HG02763 (cell line): ENCODE measurements at regions not wholly inside any gene's neighbourhood (a gene's known extent, or its start where the extent isn't known, plus 50 kb on each side); places are given as distances from the start of the nearest gene placed in this dataset.
"Not testable (repeated sequence)": the region's sequence is repeated elsewhere in the genome, so short reads cannot be mapped to it uniquely, and the experiment has no call there.

Experiments
- ATAC-seq: cut with Tn5 transposase; IDR thresholded peaks from one replicate; pipeline ENCODE4 v1.9.1; 2021; ENCODE audit warnings: mild to moderate bottlenecking, moderate library complexity; ENCODE audit not compliant: unreplicated experiment

DNA sequence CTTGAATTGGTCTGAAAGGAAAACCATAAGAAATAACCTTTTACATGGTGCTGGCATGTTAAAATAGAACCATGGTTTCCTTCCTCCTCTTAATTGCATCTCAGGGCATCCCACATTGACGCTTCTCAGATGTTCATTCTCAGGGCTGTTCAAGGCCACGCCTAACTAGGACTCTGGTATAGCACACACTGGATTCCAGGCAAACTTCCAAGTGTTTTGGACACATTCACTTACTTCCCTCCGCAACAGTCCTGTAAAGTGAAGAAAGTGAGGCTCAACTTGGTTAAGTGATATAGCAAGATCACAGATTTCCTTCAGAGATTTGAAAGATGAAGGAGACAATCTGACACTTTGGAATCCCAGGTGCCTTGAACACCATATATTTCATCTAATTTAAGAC lies 244.8 kb downstream of the DUSP10 start:
- no peak for ATAC-seq

DNA sequence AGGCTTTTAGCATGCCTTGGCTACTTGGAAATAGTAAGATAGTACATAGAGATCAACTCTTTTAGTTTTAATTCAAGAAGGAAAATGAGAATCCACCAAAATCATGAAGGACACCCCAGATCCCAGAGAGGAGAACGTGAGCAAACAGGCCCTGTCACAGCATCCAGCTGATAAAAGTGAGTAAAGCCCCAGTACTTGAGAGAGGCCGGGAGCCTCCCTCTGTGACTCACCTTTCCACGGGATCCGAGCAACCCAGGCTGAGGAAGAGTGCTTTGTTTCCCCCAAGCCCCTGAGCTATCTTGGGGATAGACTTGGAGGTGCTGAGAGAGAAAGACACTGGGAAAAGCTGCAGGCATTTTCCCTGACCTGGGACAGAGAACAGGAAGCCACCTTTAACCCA lies 238.6 kb downstream of the DUSP10 start:
- ATAC-seq, result no peak

DNA sequence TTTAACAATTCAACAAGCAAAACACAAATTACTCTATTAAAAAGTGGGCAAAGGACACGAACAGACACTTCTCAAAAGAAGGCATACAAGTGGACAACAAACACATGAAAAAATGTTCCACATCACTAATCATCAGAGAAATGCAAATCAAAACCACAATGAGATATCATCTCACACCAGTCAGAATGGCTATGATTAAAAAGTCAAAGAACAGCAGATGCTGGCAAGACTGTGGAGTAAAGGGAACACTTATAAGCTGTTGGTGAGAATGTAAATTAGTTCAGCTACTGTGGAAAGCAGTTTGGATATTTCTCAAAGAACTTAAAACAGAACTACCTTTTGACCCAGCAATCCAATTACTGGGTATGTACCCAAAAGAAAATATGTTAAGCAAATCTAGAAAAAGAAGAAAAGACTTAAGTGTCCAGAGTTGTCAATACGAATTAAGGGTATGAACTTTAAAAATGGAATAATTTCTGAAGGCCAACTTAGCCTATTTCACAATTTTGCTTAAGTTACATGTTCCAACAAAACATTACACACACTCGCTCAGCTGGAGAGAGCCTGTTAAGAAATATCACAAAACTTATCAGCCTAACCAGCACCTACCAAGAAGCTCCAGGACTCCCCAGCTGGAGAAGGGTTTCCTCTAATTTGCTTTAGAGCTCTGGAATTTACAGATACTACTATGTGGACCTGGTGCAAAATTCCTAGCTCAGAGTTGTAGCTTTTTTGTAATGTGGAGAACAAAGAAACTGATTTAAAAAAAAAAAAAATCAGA lies 232.1 kb downstream of the DUSP10 start:
- no peak for ATAC-seq

DNA sequence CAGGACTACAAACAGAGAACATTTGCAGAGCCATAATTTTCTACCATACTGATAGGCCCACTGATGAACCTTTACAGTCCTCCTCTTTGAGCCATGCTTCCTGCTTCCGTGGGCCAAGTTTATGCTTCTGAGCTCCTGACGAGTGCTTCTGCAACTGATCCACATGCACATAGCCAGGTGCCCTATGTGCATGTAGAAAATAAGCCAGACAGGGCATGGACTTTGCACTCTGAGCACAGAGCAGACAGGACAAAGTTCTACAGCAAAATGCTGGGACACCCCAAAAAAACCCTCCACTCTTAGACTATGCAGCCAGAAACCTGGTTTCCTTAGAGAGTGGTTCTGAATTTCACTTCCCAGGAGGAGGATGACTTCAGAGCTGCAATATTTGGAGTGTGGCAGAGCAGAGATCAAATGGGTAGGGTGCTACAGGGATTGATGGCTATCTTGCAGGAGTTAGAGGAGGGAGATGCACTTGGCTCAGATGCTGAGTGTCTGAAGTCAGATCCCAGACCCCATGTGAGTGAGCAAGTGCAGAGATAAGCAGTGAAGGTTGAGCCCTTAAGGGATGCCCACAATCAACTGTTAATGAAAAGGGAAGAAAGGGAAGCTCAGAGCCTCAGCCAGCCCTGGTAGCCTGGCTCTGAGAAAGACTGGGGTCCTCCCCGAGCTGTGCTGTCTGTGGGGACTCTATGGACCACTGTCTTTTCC lies 230.9 kb downstream of the DUSP10 start:
- ATAC-seq, result no peak

DNA sequence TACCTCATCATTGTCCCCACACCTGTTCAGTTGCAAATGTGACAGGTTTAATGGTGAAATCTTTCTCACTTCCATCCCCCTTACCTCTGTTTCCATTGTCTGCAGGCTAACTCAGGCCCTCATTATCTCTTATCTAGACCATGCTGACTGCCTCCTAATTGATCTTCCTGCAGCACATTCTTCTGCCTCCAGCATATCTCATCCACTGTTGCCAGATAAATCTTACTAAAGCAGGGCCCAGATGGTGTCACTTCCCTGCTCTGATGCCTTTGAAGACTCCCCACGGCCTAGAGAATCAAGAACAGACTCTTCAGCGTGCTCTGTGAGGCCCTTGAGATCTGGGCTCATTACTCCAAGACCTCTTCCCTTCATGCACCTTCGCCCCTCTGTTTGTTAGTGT lies 230.1 kb downstream of the DUSP10 start:
- no peak for ATAC-seq

DNA sequence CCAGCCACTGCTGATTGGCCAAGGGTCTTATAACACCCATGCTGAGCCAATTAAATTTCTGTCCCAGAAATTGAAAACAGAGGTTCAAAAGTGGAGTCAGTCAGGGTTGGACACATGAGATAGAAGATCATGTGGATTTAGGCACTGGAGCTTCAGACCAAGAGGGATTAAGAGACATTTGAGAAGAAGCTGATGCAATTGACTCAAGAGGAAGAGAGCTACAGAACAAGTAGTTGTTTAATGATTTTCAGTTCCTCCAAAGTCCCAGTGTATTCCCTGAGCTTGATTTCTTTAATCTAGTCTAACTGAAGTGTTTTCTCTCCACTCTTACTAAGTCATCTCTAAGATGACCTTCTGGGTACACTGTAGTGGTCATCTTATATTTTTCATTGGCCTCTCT lies 227.1 kb downstream of the DUSP10 start:
- ATAC-seq, result no peak

DNA sequence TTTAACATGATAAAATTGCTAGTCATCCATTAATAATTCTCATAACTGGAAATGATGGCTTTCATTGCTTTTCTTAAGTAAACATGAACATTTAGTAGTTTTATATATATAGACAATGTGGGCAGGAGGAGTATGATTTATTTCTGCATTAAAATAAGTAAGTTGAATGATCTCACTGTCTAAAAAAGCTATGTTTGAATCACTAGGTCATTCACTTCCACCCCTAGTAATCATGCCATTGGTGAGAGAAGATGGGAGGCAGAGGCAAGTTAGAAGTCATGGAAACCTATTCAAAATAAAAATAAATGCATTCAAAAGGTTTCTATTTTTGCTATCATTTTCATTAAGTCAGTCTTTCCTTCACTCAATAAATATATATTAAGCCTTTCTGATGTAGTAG lies 226.4 kb downstream of the DUSP10 start:
- no peak for ATAC-seq

DNA sequence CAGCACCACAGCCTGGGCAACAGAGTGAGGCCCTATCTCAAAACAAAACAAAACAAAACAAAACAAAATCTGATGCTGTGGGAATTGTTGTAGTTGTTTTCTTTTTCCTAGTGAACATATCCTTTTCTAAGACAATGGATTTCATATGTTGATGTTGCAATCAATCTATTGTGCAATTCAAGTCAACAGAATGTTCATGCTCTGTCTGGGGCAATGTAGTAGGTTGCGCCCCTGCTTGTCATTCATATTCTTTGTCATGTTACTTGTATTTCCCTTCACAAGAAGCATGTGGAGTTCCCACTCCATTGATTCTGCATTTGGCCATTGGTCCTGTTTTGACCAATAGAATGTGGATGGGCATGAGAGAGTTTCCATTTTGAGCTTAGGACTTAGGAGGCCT lies 223.9 kb downstream of the DUSP10 start:
- ATAC-seq, result no peak

DNA sequence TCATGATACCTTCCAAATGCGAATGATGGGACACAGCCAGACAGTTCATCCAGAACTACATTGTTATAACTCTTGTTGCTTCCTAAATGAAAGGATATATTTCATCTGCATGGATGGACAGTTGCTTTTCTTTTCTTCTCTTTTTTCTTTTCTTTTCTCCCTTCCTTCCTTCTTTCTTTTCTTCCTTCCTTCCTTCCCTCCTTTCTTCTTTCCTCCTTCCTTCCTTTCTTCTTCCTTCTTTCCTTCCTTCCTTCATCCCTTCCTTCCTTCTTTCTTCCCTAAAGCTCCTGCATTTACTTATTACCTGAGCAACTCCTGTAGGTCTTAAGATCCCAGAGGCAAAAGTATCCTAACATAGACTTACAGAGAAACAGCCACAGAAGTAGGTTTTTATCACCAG lies 221.6 kb downstream of the DUSP10 start:
- no peak for ATAC-seq

DNA sequence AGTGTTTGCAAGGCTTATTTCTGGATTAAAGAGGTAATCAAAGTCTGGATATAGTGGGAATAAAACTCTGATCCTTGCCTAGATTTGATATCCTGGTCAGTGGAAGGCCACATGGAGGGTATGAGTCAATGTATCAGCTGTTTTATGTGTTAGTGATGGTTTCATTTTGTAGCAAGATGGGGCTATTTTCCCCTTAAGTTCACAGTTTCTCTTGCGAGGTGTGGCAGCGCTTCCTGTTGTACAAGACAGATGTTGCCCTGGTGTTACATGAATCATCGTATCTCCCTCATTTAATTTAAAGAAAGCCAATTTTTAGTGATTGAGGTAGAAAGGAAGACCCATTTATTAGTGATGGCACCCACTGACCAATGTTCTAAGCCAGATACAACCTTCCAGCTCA lies 220.2 kb downstream of the DUSP10 start:
- no peak for ATAC-seq

DNA sequence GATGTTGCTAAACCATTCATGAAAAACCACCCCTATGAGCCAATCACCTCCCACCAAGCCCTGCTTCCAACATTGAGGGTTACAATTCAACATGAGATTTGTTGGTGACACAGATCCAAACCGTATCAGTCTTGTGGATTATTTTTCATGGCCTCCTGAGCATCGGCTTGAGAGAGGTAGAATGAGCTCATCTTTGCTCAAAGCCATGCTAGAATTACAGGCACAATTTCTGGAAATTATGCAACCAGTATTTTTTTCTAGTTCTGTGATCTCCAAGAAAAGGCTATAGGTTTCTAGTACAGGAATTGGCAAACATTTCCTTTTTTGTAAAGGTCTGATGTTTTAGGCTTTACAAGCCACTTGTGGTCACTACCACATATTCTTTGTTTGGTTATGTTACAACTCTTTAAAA lies 219.4 kb downstream of the DUSP10 start:
- ATAC-seq, result no peak

DNA sequence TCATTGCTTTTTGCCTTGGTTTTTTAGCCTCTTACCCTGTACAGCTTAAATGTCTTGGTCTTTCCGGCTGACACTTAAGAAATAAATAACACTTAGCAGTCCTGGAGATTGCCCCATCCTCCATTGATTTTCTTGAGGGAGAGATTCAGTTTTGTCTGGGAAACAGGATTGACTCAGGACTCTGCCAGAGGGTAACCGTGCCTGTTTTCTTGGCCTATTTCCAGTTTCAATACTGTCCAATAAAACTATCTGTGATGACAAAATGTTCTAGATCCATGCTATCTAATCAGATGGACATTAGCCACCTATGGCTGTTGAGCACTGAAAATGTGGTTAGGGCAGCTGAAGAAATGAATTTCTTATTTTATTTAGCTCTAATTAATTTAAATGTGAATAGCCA lies 216.1 kb downstream of the DUSP10 start:
- ATAC-seq, result no peak

DNA sequence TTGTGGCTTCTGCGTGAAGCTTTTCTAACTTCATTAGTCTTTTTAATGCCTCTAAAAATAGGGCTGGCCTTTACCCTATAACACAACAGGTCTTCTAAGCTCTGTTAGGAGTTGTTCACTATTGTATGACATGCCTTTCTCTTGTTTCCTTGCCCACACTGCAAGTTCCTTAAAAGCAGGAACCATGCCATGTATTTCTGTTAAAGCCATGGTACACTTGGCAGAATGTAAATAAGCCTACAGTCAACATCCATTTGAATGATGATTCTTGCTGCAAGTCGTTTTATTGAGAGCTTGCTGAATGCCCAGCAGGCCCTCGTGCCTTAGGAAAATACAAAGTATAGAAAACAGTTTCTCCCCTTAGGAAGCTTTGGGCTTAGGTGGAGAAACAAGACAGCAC lies 214.6 kb downstream of the DUSP10 start:
- ATAC-seq, result no peak

DNA sequence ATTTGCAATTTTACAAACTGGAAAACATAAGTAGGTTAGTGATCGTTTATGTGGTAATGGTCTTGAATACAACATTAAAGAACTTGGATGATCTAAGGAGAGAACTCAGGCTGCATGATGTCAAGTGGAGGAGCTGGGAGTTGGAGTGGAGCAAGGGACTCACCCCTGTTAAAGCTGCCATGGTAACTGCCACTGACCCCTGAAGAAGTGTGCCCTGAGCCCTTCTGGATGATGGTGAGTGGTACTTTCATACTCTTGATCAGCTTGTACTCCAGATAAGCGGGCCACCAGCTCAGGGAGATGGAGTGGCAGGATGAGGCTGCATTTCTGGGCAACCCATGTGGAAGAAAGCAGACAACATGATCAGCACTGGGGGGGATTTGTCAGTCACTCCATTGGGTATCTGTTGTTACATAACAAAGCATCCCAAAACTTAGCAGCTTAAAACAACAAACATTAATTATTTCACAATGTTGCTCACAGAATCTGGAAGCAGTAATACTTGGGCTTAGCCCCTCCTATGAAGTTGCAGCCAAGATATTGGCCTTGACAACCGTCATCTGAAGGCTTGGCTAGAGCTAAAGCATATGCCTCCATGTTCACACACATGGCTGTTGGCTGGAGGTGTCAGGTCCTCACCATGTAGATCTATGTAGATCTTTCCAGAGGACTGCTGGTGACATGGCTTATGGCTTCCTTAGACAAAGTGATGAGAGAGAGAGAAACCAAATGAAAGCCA lies 213.8 kb downstream of the DUSP10 start:
- ATAC-seq, result no peak

DNA sequence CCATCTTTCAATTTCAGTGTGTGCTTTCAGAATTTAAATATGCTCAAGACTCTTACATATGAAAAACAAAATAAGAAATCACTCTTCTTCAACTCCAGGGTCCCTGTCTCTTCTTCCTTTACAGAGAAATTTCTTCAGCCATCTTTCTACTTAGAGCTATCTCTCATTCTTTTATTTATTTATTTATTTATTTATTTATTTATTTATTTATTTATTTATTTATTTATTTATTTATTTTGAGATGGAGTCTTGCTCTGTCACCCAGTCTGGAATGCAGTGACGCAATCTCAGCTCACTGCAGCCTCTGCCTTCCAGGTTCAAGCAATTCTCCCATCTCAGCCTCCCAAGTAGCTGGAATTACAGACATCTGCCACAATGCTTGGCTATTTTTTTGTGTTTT lies 211.7 kb downstream of the DUSP10 start:
- ATAC-seq, result not testable (repeated sequence)

DNA sequence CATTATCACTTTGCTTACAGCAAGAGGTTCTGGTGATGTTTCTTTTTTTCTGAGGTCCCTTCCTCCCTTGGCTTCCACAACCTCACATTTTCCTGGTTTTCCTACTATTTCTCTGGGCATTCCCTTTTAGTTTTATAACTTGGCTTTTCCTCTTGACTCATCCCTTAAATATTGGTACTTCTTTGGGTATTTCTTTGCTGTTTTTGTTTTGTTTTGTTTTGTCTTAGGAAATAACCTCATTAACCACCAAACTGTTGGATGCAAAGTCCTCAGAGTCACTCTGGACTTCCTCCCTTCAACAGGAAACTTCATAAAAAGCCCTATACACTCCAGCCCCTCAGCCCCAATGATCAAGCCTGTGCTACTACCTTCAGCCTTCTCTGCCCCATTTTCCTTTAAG lies 211.1 kb downstream of the DUSP10 start:
- no peak for ATAC-seq

DNA sequence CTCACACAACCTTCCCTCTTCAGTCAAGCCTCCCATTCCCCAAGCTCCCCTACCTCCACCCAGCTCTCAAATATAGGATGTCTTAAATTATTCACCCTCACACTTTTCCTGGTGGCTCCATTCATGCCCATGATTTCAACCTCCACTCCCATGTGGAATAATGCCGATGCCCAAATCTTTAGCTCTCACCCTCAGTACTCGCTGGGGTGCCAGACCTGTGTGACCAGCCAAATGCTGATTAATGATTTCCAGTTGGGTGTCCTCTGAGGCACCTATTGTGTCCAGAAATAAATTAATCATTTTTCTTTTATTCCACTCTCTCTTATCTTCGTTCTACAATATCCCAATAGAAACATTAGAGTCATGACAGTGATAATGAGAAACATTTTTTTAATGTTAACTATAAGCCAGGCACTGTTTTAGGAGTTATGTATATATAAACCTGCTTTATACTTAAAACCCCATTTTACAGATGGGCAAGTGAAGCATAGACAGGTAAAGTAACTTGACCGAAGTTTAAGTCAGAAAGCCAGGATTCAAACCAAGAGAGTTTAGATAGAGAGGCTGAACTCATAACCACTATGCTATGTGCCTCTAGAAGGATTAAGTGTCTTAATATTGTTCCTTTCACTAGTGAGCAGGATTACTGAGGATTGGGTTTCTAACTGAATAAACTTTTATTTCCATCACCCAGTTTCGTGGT lies 209.7 kb downstream of the DUSP10 start:
- ATAC-seq, result no peak

DNA sequence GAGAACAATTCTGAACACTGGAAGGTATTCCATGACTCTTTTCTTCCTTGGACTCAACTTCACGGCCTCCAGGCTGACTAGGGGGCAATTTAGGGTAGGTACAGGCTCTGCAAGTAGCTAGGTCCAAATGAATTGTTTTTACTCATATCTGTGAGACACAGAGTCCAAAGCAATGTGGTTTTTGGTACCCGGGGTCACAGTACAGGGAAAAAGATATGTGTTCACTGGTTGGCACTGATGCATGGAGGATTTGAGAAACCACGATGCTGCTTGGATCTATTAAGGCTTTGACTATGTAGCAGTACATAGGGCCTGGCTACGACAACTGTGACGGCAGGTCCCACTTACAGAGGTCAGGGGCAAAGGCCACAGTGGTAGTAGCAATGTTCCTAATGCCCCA lies 200.6 kb downstream of the DUSP10 start:
- ATAC-seq, result no peak

DNA sequence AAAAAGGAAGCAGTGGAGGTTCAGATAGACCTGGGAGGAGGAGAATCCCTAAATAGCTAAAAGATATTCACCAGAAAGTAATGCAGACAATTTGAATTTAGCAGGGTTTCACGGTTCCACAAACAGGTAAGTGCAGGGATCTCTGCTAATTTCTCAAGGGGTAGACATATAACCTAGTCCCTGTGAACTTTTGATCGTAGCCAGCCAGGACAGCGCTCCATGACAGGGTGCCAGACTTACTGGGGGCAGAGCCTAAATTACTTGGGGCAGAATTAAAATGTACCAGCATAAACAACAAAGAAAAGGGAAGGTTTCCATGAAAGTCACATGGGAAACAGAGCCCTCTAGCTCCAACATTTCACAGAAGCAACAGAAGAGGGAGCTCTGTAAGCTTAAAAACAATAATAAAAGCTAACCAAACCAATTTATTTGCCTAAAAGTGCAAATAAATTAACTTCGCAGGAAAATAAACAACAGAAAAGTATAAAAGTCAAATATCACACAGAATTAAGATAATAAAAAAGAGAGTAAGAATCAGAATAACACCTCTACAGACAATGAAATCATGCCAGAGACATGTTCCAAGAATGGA lies 198.3 kb downstream of the DUSP10 start:
- ATAC-seq, result no peak

DNA sequence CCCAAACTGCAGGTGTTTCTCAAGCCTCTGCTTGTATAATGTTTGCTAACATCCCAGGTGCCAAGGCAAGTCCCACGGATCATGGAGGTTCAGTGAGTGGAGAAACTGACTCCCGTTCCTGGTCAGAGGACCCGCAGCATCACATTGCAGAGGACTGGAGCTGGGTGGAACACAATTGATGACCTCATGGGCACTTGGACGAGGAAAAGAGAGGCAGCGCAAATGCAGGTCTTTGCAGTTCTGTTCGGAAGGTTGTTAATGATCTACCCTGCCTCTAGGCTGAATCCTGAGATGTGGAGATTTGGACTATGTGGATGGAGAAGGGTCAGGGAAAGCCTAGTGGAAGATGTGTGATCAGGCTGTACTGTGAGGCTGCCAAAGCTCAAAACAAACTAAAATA lies 192.9 kb downstream of the DUSP10 start:
- no peak for ATAC-seq

DNA sequence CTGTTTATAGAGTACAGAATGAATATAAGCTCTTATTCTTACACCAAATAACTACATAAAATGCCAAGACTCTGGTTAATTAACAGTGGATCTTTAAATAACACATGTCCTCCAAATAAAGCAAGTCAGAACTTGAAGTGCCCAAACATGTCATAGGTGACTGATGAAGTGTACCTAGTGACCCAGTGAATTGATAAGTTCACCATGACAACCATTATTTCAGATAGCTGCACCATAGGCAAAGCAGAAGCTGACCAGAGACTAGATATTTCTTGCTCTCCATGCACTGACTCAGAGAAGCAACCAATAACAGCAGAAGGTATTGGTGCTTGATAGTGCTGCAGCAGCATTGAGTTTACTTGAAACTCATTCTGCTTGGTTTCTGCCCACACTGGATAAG lies 192.1 kb downstream of the DUSP10 start:
- no peak for ATAC-seq
